ENCODE measurements at regions not wholly inside any gene's neighbourhood (a gene's known extent, or its start where the extent isn't known, plus 50 kb on each side); places are given as distances from the start of the nearest gene placed in this dataset.
"Not testable (repeated sequence)": the region's sequence is repeated elsewhere in the genome, so short reads cannot be mapped to it uniquely, and the experiment has no call there.

- Histone ChIP-seq H3K27ac (peak overlapping the region; percentile 19 to 71 (median 62)), H3K4me3 (replicated peaks in 1 of 3) (no peak overlapping the region), H3K36me3 (no peaks in the 10 kb centered on the region), H3K9me3 (no peaks in the 10 kb centered on the region), H3K4me1 (peaks cover 10 to 17% of the 10 kb centered on the region in 2 donors), H3K27me3 (no peaks in the 10 kb centered on the region)
- 74 to 76% methylated on average over 4 of the region's 4 CpGs for WGBS, 2 donors
- TF ChIP-seq, protein P1, sequence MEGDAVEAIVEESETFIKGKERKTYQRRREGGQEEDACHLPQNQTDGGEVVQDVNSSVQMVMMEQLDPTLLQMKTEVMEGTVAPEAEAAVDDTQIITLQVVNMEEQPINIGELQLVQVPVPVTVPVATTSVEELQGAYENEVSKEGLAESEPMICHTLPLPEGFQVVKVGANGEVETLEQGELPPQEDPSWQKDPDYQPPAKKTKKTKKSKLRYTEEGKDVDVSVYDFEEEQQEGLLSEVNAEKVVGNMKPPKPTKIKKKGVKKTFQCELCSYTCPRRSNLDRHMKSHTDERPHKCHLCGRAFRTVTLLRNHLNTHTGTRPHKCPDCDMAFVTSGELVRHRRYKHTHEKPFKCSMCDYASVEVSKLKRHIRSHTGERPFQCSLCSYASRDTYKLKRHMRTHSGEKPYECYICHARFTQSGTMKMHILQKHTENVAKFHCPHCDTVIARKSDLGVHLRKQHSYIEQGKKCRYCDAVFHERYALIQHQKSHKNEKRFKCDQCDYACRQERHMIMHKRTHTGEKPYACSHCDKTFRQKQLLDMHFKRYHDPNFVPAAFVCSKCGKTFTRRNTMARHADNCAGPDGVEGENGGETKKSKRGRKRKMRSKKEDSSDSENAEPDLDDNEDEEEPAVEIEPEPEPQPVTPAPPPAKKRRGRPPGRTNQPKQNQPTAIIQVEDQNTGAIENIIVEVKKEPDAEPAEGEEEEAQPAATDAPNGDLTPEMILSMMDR (IDR thresholded peaks at IDR 0.05): peak in 1 of 6 experiments; percentile 13
- TF ChIP-seq POLR2A (IDR thresholded peaks at IDR 0.05): no peak
- DNase-seq: no peak
- intact Hi-C loops (cut with DNase I): no loop called here
Observed at GRCh38 chr10:3877211-3878000, 92.4 kb upstream of the KLF6 start.

DNA sequence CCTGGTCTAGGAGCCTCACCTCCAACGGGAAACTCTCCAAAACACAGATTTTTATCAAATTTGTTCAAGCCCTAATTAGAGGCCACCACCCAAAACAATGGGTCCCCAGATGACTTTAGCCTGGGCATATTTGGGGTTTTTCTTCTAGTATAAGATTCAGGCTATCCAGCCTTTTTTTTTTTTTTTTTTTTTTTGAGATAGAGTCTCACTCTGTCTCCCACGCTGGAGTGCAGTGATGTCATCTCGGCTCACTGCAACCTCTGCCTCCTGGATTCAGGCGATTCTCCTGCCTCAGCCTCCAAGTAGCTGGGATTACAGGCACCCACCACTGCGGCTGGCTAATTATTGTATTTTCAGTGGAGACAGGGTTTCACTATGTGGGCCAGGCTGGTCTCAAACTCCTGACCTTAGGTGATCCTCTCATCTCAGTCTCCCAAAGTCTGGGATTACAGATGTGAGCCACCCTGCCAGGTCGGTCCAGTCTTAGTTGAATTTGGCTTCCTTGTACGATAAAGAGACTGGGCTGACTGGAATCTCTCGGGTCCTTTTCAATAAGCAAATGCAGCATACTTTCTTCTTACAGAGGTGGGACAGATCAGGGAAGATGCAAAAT is 91.4 kb upstream of the KLF6 start:
- TF ChIP-seq, protein P1 (IDR thresholded peaks at IDR 0.05): no peak
- no peak for TF ChIP-seq POLR2A (IDR thresholded peaks at IDR 0.05)
- intact Hi-C loops (cut with DNase I): no loop called here
- DNase-seq: no peak

DNA sequence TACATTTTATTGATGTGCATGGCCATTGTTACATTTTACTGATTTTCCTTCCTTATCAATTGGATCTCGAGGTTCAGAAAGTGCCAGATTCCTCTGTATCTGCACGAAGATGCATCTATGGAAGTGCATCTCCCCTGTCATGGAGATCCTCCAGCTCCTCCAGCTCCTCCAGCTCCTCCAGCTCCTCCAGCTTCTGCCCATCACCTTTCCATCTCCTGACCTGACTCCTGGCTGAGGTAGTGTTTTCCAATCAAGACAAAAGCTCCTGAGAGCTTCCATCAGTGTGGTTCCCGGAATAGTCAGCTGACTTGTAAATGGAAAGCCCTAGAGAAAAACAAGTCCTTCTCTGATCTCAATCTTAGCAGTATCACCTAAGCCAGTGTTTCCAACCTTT is 90.8 kb upstream of the KLF6 start:
- TF ChIP-seq POLR2A (IDR thresholded peaks at IDR 0.05): no peak
- TF ChIP-seq, protein P1 (IDR thresholded peaks at IDR 0.05): no peak
- 93 to 95% methylated on average over 3 of the region's 3 CpGs for WGBS, 2 donors
- Histone ChIP-seq H3K36me3 (no peaks in the 10 kb centered on the region), H3K4me1 (peaks cover 10 to 20% of the 10 kb centered on the region in 2 donors), H3K27me3 (no peaks in the 10 kb centered on the region), H3K27ac (peak overlapping the region in 1 of 3 donors; percentile 71), H3K4me3 (replicated peaks in 1 of 3) (no peak overlapping the region), H3K9me3 (no peaks in the 10 kb centered on the region)
- no peak for DNase-seq
- intact Hi-C loops (cut with DNase I): no loop called here

More for the DNA sequence above, 91.4 kb upstream of the KLF6 start:
- Histone ChIP-seq H3K9me3 (no peaks in the 10 kb centered on the region), H3K4me1 (peaks cover 10 to 20% of the 10 kb centered on the region in 2 donors), H3K27me3 (no peaks in the 10 kb centered on the region), H3K4me3 (replicated peaks in 1 of 3) (no peak overlapping the region), H3K27ac (peak overlapping the region in 2 of 3 donors; percentile 62 to 71), H3K36me3 (no peaks in the 10 kb centered on the region)
- WGBS, 2 donors: 70 to 85% methylated on average over 8 of the region's 8 CpGs

DNA sequence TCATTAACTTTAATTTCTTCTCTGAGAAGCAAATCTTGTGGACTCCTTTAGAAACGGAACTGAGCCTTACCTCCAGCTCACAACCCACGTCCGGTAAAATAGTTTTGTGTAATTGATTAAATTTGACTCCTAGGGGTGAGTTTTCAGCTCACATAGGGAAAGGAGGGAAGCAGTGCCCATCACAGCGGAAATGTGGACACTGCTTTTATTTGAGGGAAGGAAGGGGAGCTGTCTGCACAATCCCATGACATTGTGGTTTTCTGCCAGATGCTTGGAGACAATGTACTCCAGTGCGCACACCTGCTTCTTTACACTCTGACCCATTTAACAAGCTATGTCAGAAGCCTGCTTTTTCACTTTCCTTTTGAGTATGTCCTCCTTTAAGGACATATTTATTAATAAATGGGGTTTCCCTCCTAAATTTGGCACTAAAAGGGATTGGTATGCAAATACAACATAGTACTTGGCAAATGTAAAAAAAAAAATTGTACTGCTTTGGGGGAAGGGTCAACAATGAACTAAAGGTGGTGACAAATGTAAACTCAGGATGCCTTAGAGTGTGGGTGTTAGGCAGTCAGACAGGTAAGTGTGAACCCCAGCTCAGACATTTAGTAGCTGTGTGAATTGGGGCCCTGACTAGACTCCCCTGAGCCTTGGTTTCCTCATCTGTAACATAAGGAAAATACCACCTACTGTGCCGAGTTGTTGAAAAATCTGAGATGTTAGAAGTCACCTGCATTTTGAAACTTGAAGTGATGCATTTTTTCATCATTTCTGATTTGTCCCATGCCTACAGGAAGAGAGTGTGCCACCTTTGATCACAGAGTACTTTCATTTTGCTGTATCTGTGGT is 90.2 kb upstream of the KLF6 start:
- Histone ChIP-seq H3K36me3 (no peaks in the 10 kb centered on the region), H3K27me3 (no peaks in the 10 kb centered on the region), H3K9me3 (no peaks in the 10 kb centered on the region), H3K4me3 (replicated peaks in 1 of 3) (no peak overlapping the region), H3K27ac (no peak overlapping the region), H3K4me1 (peaks cover 10 to 20% of the 10 kb centered on the region in 2 donors)
- TF ChIP-seq, protein P1 (IDR thresholded peaks at IDR 0.05): no peak
- no peak for TF ChIP-seq POLR2A (IDR thresholded peaks at IDR 0.05)
- 83 to 93% methylated on average over 6 of the region's 6 CpGs for WGBS, 2 donors
- intact Hi-C loops (cut with DNase I): no loop called here
- DNase-seq: no peak

DNA sequence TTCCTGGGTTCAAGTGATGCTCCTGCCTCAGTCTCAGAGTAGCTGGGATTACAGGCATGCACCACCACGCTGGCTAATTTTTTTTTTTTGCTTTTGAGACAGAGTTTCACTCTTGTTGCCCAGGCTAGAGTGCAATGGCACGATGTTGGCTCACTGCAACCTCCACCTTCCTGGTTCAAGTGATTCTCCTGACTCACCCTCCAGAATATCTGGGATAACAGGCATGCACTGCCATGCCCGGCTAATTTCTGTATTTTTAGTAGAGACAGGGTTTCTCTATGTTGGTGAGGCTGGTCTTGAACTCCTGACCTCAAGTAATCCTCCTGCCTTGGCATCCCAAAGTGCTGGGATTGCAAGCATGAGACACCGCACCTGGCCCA is 89.6 kb upstream of the KLF6 start:
- DNase-seq; H3K9me3 ChIP-seq; H3K27me3 ChIP-seq; H3K4me3 ChIP-seq (replicated peaks in 1 of 3); H3K36me3 ChIP-seq; intact Hi-C loops (cut with DNase I): not testable (repeated sequence)
- H3K4me1 ChIP-seq: peaks cover 10 to 20% of the 10 kb centered on the region in 2 donors
- 76 to 88% methylated on average over 4 of the region's 4 CpGs for whole genome bisulfite sequencing, 2 donors
- peak overlapping the region in 1 of 3 donors; percentile 43 for H3K27ac ChIP-seq

Data from thyroid gland (tissue), 4 donors.